GM12864 (cell line): ENCODE measurements at regions not wholly inside any gene's neighbourhood (a gene's known extent, or its start where the extent isn't known, plus 50 kb on each side); places are given as distances from the start of the nearest gene placed in this dataset.

ENCODE experiments used
- DNase-seq: peaks from one replicate; pipeline ENCODE4 v3.0.0-alpha.2; 2011; ENCODE audit warnings: low read depth
- H3K4me3 ChIP-seq: 2 replicates; pipeline ENCODE4 v1.5.1; 2011; ENCODE audit warnings: mild to moderate bottlenecking, low read depth, low read length, control low read depth
- CTCF ChIP-seq: IDR thresholded peaks from 2 replicates; pipeline ENCODE4 v1.5.1; 2011; ENCODE audit warnings: low read depth, mild to moderate bottlenecking, moderate library complexity, low read length, control low read depth, inconsistent platforms; ENCODE audit errors: missing control alignments

GRCh38 chr4:92252846-92253245 lies 50.9 kb upstream of the GRID2 start:
- no peak for TF ChIP-seq CTCF
- no peak for DNase-seq
- no peak overlapping the region for H3K4me3 ChIP-seq

DNA sequence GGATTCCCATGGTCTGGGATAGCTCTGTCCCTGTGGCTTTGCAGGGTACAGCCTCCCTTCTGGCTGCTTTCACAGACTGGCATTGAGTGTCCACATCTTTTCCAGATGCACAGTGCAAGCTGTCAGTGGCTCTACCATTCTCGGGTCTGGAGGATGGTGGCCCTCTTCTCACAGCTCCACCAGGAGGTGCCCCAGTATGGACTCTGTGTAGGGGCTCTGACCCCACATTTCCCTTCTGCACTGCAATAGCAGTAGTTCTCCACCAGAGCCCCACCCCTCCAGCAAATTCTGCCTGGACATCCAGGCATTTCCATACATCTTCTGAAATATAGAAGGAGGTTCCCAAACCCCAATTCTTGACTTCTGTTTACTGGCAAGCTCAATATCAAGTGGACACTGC lies 50.2 kb upstream of the GRID2 start:
- no peak for TF ChIP-seq CTCF
- no peak overlapping the region for H3K4me3 ChIP-seq
- no peak for DNase-seq
